ENCODE measurements at regions not wholly inside any gene's neighbourhood (a gene's known extent, or its start where the extent isn't known, plus 50 kb on each side); places are given as distances from the start of the nearest gene placed in this dataset.
"Not testable (repeated sequence)": the region's sequence is repeated elsewhere in the genome, so short reads cannot be mapped to it uniquely, and the experiment has no call there.

- no peak overlapping the region for H3K27ac ChIP-seq
- no peaks in the 10 kb centered on the region for H3K9me3 ChIP-seq
- H3K36me3 ChIP-seq, result no peaks in the 10 kb centered on the region
- TF ChIP-seq CTCF (IDR thresholded peaks at IDR 0.05), result no peak
- no peak overlapping the region for H3K4me3 ChIP-seq
- H3K27me3 ChIP-seq, result no peaks in the 10 kb centered on the region
- no peak for DNase-seq (ENCODE audit: low spot score)
- no peaks in the 10 kb centered on the region for H3K4me1 ChIP-seq
Measured at GRCh38 chr22:27603111-27603799, 198.3 kb downstream of the MN1 start.

- no peak for DNase-seq (ENCODE audit: low spot score)
- TF ChIP-seq CTCF (IDR thresholded peaks at IDR 0.05), result no peak
Measured at GRCh38 chr22:27603800-27604144, 197.8 kb downstream of the MN1 start.

GRCh38 chr22:27605390-27605789 is 196.2 kb downstream of the MN1 start:
- no peak overlapping the region for H3K4me3 ChIP-seq
- H3K4me1 ChIP-seq, result no peaks in the 10 kb centered on the region
- H3K27me3 ChIP-seq, result no peaks in the 10 kb centered on the region
- DNase-seq (ENCODE audit: low spot score), result no peak
- H3K27ac ChIP-seq, result no peak overlapping the region
- H3K36me3 ChIP-seq, result no peaks in the 10 kb centered on the region
- TF ChIP-seq CTCF (IDR thresholded peaks at IDR 0.05), result no peak
- no peaks in the 10 kb centered on the region for H3K9me3 ChIP-seq

More at GRCh38 chr22:27603800-27604144, 197.8 kb downstream of the MN1 start:
- Histone ChIP-seq H3K27me3 (no peaks in the 10 kb centered on the region), H3K27ac (no peak overlapping the region), H3K9me3 (no peaks in the 10 kb centered on the region), H3K4me1 (no peaks in the 10 kb centered on the region), H3K36me3 (no peaks in the 10 kb centered on the region), H3K4me3 (no peak overlapping the region)

GRCh38 chr22:27607750-27608149 is 193.8 kb downstream of the MN1 start:
- H3K27me3 ChIP-seq; H3K36me3 ChIP-seq; DNase-seq (ENCODE audit: low spot score); H3K4me1 ChIP-seq; H3K9me3 ChIP-seq; H3K4me3 ChIP-seq; H3K27ac ChIP-seq: not testable (repeated sequence)

- no peak for TF ChIP-seq CTCF (IDR thresholded peaks at IDR 0.05)
- no peaks in the 10 kb centered on the region for H3K27me3 ChIP-seq
- no peaks in the 10 kb centered on the region for H3K9me3 ChIP-seq
- no peak for DNase-seq (ENCODE audit: low spot score)
- H3K4me1 ChIP-seq, result peaks cover 0 to 6% of the 10 kb centered on the region in 2 donors
- H3K4me3 ChIP-seq, result no peak overlapping the region
- H3K27ac ChIP-seq, result no peak overlapping the region
- no peaks in the 10 kb centered on the region for H3K36me3 ChIP-seq
Measured at GRCh38 chr22:27609451-27609888, 192.1 kb downstream of the MN1 start.

- not testable (repeated sequence) for H3K9me3 ChIP-seq; H3K4me3 ChIP-seq; H3K36me3 ChIP-seq; DNase-seq (ENCODE audit: low spot score); H3K27me3 ChIP-seq; H3K27ac ChIP-seq; H3K4me1 ChIP-seq
Measured at GRCh38 chr22:27610164-27610563, 191.4 kb downstream of the MN1 start.

Data from right atrium auricular region (tissue), 2 donors.